ENCODE measurements at regions not wholly inside any gene's neighbourhood (a gene's known extent, or its start where the extent isn't known, plus 50 kb on each side); places are given as distances from the start of the nearest gene placed in this dataset.

DNA sequence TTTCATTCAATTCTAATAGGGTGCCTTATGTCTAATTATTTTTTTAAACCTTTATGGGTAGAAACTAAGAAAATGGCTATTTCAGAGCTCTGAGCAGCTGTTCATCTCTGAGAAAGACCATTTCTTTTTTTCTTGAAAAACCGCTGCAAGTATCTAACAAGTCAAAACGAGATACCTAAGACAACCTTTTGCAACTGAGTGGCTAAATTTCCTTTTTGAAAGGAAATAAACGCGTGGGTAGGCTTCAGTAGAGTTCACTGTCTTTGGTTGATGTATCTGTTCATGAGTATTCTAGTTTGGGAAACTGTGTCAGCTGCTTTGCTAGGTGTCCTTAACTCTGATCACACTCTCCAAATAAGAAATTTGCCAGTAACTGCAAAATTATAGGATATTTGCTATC, 104.3 kb upstream of the LINC00305 start:
- no peak for DNase-seq (ENCODE audit: low spot score)

DNA sequence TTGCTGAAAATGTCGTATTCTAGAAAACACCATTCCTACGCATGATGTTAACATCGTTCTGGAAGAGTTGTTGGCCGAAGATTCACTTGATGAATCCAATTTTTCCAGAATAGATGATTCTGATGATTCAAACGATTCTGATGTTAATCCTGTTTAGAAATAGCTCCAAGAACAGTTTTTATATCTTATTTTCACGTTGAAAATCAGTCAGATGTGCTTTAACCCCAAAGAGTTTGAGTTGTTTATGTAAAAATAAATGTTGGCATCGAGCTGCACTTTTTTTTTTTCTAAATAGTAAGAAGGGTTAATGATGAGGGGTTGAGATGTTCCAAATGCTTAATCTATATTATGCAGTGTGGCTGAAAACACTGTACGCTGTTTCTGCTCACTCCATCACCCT, 99.9 kb upstream of the LINC00305 start:
- DNase-seq (ENCODE audit: low spot score), result no peak

DNA sequence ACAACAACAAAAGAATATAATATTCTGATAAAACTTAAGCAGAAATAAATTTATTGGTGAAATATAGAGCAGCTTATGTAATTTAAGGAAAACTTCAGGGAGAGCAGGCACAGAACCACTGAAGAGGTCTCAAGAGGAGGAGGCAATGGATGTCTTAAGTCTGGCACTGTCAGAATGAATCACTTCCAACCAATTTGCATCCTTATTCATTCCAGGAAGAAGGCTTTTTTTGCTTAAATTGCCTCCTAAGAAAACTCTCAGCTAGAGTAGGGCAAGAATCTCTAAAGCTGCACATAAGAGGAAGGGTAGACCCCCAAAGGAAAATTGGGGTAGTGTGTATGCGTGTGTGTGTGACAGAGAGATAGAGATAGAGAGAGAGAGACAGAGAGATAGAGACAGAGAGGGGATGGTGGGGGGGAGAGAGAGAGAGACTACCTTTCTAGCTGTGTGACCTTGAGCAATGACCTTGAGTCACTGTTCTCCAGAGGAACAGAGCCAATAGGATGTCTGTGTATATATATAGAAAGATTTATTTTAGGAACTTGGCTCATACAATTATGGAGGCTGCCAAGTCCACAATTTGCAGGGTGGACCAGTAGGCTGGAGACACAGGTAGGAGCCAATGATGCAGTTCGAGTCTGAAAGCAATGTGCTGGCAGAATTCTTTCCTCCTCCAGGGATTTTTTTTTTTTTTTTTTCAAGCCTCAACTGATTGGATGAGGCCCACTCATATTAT, 96.4 kb upstream of the LINC00305 start:
- no peak for DNase-seq (ENCODE audit: low spot score)

DNA sequence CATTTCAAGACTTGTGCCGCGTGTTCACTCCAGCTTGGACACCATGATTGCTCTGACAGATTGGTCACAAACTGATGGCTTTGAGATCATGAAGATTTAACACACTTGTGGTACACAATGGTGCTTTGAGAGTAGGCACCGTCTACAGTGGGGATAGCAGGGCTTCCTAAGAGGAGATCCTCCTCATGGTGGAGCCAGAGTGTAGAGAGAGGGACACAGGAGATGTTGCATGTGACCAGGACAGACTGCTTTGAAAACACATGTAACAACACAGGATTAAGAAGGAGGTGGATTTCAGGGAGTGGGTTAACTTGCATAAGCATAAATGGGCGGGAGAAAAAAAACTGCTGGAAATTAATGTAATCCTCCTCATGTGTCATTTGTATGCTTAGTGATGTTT, 95.7 kb upstream of the LINC00305 start:
- DNase-seq (ENCODE audit: low spot score), result peak; percentile 25

DNA sequence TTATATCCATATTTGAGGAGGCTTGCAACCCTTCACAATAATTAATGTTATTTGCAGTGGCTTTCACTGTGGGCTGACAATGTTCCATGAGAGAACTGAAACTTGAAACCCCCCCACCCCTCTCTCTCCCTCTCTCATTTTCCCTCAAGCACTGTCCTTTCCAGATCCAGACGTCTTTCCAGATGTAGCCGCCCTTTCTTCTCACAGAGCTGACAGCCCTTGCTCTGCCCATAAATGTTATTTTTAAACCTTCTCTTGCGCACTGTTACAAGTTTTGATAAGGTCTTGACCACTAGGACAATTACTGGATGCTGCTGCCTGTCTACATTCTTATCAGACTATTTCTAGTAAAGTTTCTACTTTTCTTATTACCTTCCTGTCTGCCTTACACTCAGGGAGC, 91.4 kb upstream of the LINC00305 start:
- DNase-seq (ENCODE audit: low spot score), result no peak

DNA sequence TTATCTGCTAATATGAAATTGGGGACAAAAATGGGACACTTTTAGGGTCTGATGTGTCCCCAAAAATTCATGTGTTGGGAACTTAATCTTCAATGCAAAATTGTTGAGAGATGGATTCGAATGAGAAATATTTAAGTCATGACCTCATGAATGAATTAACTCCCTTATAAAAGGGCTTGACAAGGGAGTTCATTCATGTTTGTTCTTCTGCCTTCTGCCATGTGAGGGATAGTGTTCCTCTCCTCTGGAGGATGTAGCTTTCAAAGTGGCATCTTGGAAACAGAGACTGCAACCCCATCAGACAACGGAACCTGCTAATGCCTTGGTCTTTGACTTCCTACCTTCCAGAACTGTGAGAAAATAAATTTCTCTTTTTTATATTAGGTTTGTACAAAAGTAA, 89.2 kb upstream of the LINC00305 start:
- peak; percentile 80 for DNase-seq (ENCODE audit: low spot score)

DNA sequence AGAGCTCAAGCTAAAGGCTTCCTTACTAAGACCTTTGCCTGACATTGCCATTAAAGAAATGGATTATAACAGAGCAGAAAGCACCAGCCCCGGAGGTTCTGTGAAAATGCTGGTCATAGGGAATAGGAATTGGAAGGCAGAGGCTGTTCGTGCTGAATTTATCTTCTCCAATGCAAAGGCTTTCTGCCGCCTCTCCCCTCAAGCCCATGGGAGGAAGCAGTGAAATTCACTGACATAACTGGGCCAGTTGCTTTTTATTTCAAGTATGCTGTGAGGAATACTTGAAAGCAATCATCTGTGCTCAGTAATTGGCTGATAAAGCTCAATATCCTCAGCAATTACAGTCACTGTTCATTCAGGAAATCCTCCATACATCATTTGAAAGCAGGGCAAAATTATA, 85.4 kb upstream of the LINC00305 start:
- no peak for DNase-seq (ENCODE audit: low spot score)

DNA sequence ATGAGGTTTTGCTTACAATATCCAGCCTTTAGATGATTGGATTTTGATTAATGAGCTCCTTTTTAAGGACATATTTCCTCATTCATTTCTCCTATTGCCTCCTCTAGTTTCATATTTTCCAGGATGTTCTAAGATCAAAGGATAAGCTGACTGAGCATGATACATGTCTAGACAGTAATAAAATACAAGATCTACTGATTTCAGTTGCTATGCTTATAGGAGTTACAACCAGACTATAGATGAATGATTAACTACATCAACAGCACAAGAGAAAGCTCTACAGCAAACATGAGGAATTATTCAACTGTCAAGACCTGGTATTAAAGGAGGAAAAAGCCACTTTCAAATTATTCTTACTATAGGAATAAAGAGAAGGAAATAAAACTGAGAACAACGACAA, 85.0 kb upstream of the LINC00305 start:
- DNase-seq (ENCODE audit: low spot score), result no peak

DNA sequence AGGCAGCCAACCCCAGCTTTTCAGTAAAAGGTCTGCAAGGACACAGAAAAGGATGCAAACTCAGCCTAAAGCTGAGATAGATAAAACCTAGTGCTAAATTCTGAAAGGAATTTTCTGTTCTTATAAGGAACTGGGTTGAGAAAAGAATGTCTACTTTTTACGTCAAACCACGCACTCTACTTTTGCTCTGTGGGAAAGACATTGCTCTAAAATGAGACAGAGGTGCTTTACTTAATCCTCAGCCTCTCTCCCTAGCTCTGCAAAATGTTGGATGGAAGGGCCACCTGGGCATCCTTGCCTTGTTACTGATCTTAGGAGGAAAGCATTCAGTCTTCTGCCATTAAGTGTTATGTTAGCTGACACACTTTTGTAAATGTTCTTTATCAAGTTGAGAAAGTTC, 72.1 kb upstream of the LINC00305 start:
- DNase-seq (ENCODE audit: low spot score), result no peak

DNA sequence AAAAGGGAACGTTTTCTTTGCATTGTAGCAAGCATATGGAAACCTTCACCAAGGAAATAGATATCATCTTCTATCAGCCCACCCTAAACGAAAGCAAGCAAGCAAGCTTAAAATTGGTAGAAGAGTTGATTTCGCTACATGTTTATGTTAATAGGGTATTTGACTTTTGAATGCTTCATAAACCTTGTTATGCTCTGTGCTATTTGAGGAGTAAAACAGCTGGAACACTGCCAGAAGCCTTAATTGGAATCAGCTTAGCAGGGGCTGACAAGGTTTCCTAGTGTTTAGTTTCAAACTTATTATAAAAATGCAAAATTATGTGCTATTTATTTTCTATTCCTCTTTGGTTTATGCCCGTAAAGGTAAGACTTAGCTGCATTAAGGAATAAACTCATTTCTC, 70.6 kb upstream of the LINC00305 start:
- DNase-seq (ENCODE audit: low spot score), result no peak

DNA sequence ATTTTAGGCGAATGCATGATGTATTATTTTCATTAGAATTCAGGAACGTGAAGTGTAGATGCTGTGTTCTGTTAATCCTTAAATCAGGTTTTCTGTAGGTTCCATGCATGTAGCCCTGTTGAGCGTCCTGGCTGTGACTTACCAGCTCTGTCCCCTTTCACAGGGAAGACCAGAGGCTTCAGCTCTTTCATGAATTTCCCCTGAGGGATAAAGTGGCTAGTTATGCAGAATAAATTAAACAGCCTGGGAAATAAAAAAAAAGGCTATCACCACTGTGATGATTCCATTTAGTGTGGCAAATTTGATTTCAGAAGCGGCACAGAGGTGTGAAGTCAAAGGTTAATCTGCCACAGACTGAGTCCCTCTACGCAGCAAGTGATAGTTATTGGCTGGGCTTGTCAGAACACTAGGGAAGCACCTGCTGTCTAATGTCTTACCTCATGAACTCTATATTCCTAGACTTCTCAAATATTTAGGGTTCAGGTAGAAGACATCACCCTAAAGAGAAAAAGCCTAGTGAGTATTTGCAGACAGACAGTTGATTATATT, 61.6 kb upstream of the LINC00305 start:
- DNase-seq (ENCODE audit: low spot score), result no peak

DNA sequence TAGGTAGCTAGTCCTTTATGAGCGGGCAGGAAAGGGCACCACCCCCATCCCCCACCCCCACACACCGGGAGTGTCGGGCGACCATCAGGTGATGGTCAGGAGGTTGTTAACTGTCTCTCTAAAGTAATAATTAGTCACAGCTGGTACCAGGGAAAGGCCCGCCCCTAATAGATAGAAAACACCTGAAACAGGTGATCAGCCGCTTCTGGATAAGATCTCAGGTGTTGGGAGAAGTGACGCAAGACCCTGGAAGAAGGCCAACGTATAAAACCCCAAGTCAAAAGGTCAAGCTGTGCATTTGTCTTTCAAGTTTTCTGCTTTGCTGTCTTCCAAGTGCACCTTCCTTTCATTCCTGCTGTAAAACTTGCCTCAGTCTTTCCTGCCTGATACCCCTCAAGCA, 59.6 kb upstream of the LINC00305 start:
- DNase-seq (ENCODE audit: low spot score), result no peak

DNA sequence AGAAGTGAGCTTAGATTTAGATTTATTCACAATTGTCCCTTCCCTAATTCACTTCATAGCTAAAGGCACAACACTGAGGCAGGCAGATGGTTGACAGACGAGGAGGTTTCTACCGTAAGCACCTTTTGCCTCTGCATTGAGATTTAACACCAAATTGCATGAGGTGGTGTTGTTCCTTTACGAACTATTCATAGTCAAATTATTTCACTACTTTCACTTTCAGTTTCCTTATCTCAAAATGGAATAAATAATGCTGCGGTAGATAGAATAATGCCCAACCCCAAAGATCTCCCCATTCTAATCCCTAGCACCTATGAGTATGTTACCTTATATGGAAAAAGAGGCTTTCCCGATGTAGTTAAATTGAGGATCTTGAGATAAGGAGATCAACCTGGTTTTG, 58.9 kb upstream of the LINC00305 start:
- DNase-seq (ENCODE audit: low spot score), result no peak

DNA sequence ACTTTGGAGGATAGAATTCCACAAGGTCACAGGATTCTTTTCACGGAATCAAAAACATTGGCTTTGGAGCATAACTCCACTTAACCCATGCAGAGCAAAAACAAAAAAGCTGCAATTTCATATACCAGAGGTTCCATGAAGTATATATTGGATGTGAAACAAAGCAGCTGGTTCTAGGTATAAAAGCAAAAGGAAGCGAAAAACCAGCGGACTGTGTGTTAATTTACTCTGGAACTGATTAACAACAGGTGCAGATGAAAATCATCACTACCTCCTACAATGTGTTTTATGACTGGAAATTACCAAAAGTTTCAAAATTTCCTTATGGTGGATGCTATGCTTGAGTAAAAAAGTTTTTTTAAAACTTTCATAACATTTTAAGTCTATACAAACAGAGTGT, 54.4 kb upstream of the LINC00305 start:
- DNase-seq (ENCODE audit: low spot score), result no peak

DNA sequence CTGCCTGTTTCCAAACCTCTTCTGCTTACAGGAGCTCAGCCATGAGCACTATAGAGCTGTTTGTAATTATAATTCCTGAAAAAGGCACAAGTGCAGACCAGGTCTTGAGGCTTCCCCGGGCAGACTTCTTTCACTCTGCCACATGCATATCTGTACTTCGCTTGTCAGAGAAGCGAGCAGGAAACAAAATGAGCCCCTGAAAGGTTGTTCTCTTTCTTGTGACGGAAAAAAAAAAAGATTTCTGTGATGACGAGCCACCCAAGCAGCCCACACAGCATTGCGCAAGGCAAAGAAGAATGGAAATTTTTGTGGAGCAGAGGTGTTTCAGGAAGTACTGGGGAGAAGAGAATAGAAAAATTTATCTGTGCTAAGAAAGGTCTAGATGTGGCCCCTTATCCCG, 54.0 kb upstream of the LINC00305 start:
- DNase-seq (ENCODE audit: low spot score), result no peak

DNA sequence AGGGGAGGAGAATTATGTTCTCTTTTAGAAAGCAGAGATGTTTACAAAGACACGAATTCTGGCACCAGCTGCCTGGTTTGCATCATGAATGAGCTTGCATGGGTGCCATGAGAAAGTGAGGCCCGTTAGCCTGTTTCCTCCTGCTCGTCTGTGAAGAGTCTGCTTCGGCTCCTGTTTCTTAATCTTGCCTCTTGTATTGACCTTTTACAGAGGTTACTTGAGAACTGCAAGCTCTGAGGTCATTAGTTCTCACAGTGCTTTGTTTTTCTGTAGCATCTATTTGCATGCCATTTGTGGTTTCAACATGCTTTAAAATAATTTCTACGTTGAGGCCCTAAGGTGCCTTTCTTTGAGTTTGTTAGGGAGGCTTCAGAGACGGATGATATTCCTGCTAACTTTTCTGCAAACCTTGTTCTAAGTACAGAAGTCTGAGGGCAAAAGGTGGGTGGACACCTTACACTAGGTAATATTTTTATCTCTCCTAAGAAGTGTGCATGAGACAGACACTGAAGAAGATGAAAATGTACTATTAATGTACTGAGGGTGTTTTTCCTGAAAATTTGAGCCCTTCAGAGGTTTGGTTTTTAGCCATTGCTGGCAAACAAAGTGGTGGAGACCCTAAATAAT, 53.4 kb upstream of the LINC00305 start:
- DNase-seq (ENCODE audit: low spot score), result no peak

DNA sequence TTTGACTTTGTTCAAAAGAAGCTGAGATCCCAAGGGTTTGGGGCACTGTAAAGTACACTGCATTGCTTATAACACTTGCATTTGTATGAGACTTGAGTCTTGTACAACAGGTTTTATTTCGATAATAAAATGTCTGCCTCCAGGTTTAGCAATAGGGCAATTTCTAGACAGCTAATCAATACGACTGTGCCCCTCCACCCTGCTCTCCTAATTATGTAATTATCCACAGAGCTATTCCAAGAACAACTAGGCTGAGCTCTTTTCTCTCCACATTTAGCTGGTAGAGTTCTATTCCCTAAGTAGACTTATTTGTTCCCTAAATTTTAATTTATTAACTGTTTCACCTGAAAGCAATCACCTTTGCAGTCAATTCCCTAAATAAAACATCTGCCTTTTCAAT, 52.9 kb upstream of the LINC00305 start:
- no peak for DNase-seq (ENCODE audit: low spot score)

DNA sequence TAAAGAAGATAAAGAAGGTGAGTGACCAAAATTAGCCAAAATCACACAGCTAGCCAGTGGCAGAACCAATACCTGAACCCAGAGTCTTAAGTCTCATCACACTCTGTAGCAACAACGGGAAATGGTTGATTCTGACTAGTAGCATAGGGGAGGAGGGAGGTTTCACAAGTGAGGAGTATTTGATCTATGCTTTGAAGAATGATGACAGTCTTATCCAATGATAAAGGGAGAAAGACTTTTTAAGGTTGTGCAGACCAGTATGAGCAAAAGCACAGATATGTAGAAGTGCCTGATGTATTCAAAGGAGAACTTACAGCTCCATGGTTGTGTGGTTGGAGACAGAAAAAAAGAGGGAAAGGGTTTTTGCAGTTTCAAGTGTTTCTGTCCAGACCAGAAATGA, 50.7 kb upstream of the LINC00305 start:
- DNase-seq (ENCODE audit: low spot score), result no peak

Data from pons (tissue), 1 donor.